Lower lobe of right lung (tissue), 2 donors: ENCODE measurements at regions not wholly inside any gene's neighbourhood (a gene's known extent, or its start where the extent isn't known, plus 50 kb on each side); places are given as distances from the start of the nearest gene placed in this dataset.

Experiments
- ATAC-seq, 2 donors: fragments of 200-7000 bp; cut with Tn5 transposase; one replicate each; pipeline ENCODE4 v1.9.1; 2020 to 2022; ENCODE audit warnings: mild to moderate bottlenecking in 2 of 2, moderate library complexity in 2 of 2
- DNase-seq: peaks from one replicate; pipeline ENCODE4 v3.0.0-alpha.2; 2020
- H3K27ac ChIP-seq: fragments of 200-600 bp; one replicate; pipeline ENCODE4 v1.8.0; 2022
- H3K27me3 ChIP-seq: fragments of 200-600 bp; one replicate; pipeline ENCODE4 v1.8.0; 2022; ENCODE audit warnings: low read depth
- H3K36me3 ChIP-seq: fragments of 200-600 bp; one replicate; pipeline ENCODE4 v1.8.0; 2022; ENCODE audit warnings: mild to moderate bottlenecking
- H3K4me1 ChIP-seq: fragments of 200-600 bp; one replicate; pipeline ENCODE4 v1.8.0; 2022
- H3K4me3 ChIP-seq: fragments of 200-600 bp; one replicate; pipeline ENCODE4 v1.8.0; 2022; ENCODE audit warnings: mild to moderate bottlenecking
- H3K9me3 ChIP-seq: fragments of 200-600 bp; one replicate; pipeline ENCODE4 v1.8.0; 2022
- CTCF ChIP-seq: fragments of 200-600 bp; IDR thresholded peaks from one replicate; pipeline ENCODE4 v1.8.0; 2022; ENCODE audit warnings: antibody characterized with exemption, mild to moderate bottlenecking
- intact Hi-C: fragments of 100-400 bp; cut with DNase I; formaldehyde crosslinking; loops from one replicate; pipeline ENCODE4 v1.11.0; 2022
- donor health status: DM: no; HTN: yes; CAD: no; lungs with severe emphysema.

DNA sequence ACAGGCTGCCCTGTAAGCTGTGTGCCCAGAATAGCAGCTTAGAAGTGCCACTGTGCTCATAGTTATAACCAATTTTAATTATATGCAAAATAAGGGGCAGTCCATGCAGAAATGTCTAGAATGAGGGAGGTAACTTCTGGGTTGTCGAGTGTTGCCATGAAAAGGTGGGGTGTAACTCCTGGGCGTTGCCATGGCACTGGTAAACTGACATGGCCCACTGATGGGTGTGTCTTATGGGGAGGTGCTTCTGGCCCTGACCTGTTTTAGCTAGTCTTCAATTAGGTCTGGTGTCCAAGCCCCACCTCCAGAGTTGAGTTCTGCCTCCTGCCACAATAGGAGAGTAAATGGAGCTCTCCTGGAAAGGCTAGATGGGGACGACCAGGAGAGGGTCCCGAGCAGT, 120.6 kb downstream of the SALL1 start:
- ATAC-seq (no peak), DNase-seq (no peak)
- no peak overlapping the region for H3K4me3 ChIP-seq
- no peaks in the 10 kb centered on the region for H3K27me3 ChIP-seq
- H3K9me3 ChIP-seq, result no peaks in the 10 kb centered on the region
- no peak for TF ChIP-seq CTCF
- H3K27ac ChIP-seq, result no peak overlapping the region
- intact Hi-C loops, result no loop called here
- H3K4me1 ChIP-seq, result no peaks in the 10 kb centered on the region
- no peaks in the 10 kb centered on the region for H3K36me3 ChIP-seq

DNA sequence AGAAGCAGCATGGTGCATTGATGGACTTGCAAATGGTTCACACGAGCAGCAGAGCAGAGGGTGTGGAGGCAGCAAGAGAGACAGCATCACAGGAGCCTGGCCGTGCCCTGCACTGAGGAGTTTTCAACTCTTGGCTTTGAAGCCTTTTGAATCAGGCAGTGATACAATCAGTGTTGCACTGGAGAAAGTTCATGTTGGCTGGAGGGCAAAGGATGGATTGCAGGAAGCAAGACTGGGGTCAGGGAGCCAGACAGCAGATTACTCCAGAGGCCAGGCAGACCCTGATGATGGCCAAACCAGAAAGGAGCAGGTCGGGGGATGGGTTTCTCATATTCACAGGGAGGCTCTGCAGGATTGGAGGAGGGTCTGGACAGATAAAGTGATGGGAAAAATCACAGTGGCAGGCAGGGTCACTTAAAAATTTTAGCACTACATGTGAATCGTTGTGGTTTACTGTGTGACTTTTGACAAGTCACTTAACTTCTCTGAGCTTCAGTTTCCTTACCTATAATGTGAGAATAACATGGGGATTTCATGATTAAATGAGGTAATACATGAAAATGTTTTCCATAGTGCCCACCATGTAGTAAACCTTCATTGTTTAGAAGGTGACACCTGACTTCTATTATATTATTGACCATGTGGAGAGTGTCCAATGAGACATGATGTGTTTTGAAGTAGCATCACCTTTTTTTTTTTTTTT, 125.3 kb downstream of the SALL1 start:
- no peak overlapping the region for H3K27ac ChIP-seq
- ATAC-seq (no peak), DNase-seq (no peak)
- TF ChIP-seq CTCF, result no peak
- H3K36me3 ChIP-seq, result no peaks in the 10 kb centered on the region
- H3K9me3 ChIP-seq, result no peaks in the 10 kb centered on the region
- H3K27me3 ChIP-seq, result no peaks in the 10 kb centered on the region
- intact Hi-C loops, result no loop called here
- no peaks in the 10 kb centered on the region for H3K4me1 ChIP-seq
- no peak overlapping the region for H3K4me3 ChIP-seq

- H3K27me3 ChIP-seq, result no peaks in the 10 kb centered on the region
- ATAC-seq (no peak), DNase-seq (no peak)
- no peak for TF ChIP-seq CTCF
- no peak overlapping the region for H3K27ac ChIP-seq
- no peaks in the 10 kb centered on the region for H3K9me3 ChIP-seq
- intact Hi-C loops, result no loop called here
- H3K36me3 ChIP-seq, result no peaks in the 10 kb centered on the region
- no peaks in the 10 kb centered on the region for H3K4me1 ChIP-seq
- H3K4me3 ChIP-seq, result no peak overlapping the region
Observed at GRCh38 chr16:51024703-51025102, 126.4 kb downstream of the SALL1 start.

DNA sequence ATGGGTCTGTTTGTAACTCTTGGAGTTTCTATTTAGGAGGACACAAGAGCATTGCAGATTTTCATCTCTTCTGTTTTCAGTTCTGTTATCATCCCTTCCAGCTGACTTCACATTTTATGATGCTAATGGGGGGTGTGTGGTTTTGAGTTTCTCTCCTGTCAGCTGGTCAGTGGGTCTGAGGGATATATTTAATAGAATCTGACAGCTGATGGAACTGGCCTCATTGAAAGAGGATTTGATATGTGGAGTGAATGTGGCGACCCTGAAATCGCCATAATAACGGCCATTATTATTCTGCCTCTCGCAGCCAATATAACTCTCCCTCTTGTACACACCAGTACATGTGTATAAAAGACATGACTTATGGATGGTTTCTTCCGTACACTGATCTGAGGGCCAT, 128.1 kb downstream of the SALL1 start:
- no peaks in the 10 kb centered on the region for H3K4me1 ChIP-seq
- no peak overlapping the region for H3K4me3 ChIP-seq
- DNase-seq, result no peak
- no peak overlapping the region for H3K27ac ChIP-seq
- no peaks in the 10 kb centered on the region for H3K36me3 ChIP-seq
- intact Hi-C loops, result no loop called here
- H3K9me3 ChIP-seq, result no peaks in the 10 kb centered on the region
- no peaks in the 10 kb centered on the region for H3K27me3 ChIP-seq
- ATAC-seq, result no peak
- no peak for TF ChIP-seq CTCF

- no peak for DNase-seq
- intact Hi-C loops, result no loop called here
- no peak overlapping the region for H3K4me3 ChIP-seq
- H3K9me3 ChIP-seq, result no peaks in the 10 kb centered on the region
- H3K36me3 ChIP-seq, result no peaks in the 10 kb centered on the region
- no peak for TF ChIP-seq CTCF
- no peaks in the 10 kb centered on the region for H3K27me3 ChIP-seq
- no peak for ATAC-seq
- H3K4me1 ChIP-seq, result no peaks in the 10 kb centered on the region
- H3K27ac ChIP-seq, result no peak overlapping the region
Observed at GRCh38 chr16:51019617-51020016, 131.5 kb downstream of the SALL1 start.

DNA sequence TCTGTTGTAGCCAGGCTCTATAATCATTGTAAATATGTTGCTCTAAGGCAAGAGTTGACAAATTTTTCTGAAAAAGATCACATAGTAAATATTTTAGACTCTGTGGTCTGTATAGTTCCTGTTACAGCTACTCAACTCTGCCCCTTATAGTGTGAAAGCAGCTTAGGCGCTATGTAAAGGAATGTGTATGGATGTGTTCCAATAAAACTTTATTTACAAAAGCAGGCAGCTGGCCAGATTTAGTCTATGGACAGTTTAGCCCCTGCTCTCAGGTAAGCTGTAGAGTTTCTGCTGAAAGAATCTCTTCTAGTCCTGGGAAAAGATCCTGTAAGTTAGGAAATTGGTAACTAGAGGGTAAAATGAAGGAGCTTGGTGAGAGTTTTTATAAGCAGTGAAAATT, 133.1 kb downstream of the SALL1 start:
- ATAC-seq (no peak), DNase-seq (no peak)

More for the DNA sequence above, 133.1 kb downstream of the SALL1 start:
- H3K4me3 ChIP-seq, result no peak overlapping the region
- no peak overlapping the region for H3K27ac ChIP-seq
- no peaks in the 10 kb centered on the region for H3K4me1 ChIP-seq
- H3K36me3 ChIP-seq, result no peaks in the 10 kb centered on the region
- no peaks in the 10 kb centered on the region for H3K27me3 ChIP-seq
- no peak for TF ChIP-seq CTCF
- intact Hi-C loops, result no loop called here
- no peaks in the 10 kb centered on the region for H3K9me3 ChIP-seq
